Activated B cell treated with CpG ODN at 0.5 μM for 24 hours (primary cell): ENCODE measurements at regions not wholly inside any gene's neighbourhood (a gene's known extent, or its start where the extent isn't known, plus 50 kb on each side); places are given as distances from the start of the nearest gene placed in this dataset.

Source experiments
- ATAC-seq: fragments of 200-7000 bp; cut with Tn5 transposase; one replicate; pipeline ENCODE4 v1.10.0; 2021; ENCODE audit warnings: low read depth, mild to moderate bottlenecking, moderate library complexity
- CTCF ChIA-PET: fragments of 350-600 bp; sonication (Branson Sonifier 250); formaldehyde crosslinking; loops from one replicate; lab custom pipeline; 2021; ENCODE audit warnings: antibody characterized with exemption; lab: Charles Lee
- POLR2A ChIA-PET: fragments of 350-600 bp; sonication (Branson Sonifier 250); formaldehyde crosslinking; loops from one replicate; lab custom pipeline; 2021; ENCODE audit warnings: antibody characterized with exemption; lab: Charles Lee
- DNase-seq: peaks from one replicate; pipeline ENCODE4 v3.0.0; 2022
- H3K27ac Mint-ChIP-seq: one replicate; pipeline ENCODE4 v1.8.0; 2020; ENCODE audit warnings: mixed read lengths
- H3K27me3 Mint-ChIP-seq: one replicate; pipeline ENCODE4 v1.8.0; 2021; ENCODE audit warnings: mixed read lengths
- H3K36me3 Mint-ChIP-seq: one replicate; pipeline ENCODE4 v1.8.0; 2021; ENCODE audit warnings: low read depth, mixed read lengths
- H3K4me1 Mint-ChIP-seq: one replicate; pipeline ENCODE4 v1.8.0; 2021; ENCODE audit warnings: mixed read lengths
- H3K4me3 Mint-ChIP-seq: one replicate; pipeline ENCODE4 v1.8.0; 2020; ENCODE audit warnings: mild to moderate bottlenecking, mixed read lengths
- H3K9me3 Mint-ChIP-seq: one replicate; pipeline ENCODE4 v1.8.0; 2020; ENCODE audit warnings: mixed read lengths
- CTCF ChIP-seq: fragments of 200-600 bp; IDR thresholded peaks from one replicate; pipeline ENCODE4 v1.8.0; 2022; ENCODE audit warnings: antibody characterized with exemption, mild to moderate bottlenecking
- intact Hi-C: fragments of 100-400 bp; cut with micrococcal nuclease; formaldehyde crosslinking; loops from one replicate; pipeline ENCODE4 v1.15.1; 2024

GRCh38 chr12:92492291-92492690 is 210.5 kb upstream of the PLEKHG7 start:
- Mint-ChIP-seq H3K27ac (peak overlapping the region; percentile 54), H3K4me1 (peaks cover 85% of the 10 kb centered on the region), H3K36me3 (peaks cover 15% of the 10 kb centered on the region), H3K9me3 (peaks cover 12% of the 10 kb centered on the region), H3K4me3 (no peak overlapping the region), H3K27me3 (no peaks in the 10 kb centered on the region)
- ATAC-seq (no peak), DNase-seq (no peak)
- TF ChIP-seq CTCF: no peak
- intact Hi-C loops: no loop called here
- ChIA-PET POLR2A (interaction anchor here (0.9 to 13.1 kb wide), 5 partner anchors 12 to 128 kb away, joined by 3 to 165 read pairs (median 7); no protein-coding TSS in a partner anchor), CTCF (interaction anchor here (0.7 to 1.0 kb wide), 4 partner anchors 11 to 913 kb away, joined by 3 to 5 read pairs (median 3); no protein-coding TSS in a partner anchor)

GRCh38 chr12:92489781-92490180 is 213.0 kb upstream of the PLEKHG7 start:
- H3K27ac Mint-ChIP-seq: peak overlapping the region; percentile 97
- POLR2A ChIA-PET: interaction anchor here (0.7 to 13.1 kb wide), 6 partner anchors 14 to 343 kb away, joined by 3 to 165 read pairs (median 7); partner anchors contain the start of gene BTG1
- peaks cover 15% of the 10 kb centered on the region for H3K36me3 Mint-ChIP-seq
- TF ChIP-seq CTCF: no peak
- no peak overlapping the region for H3K4me3 Mint-ChIP-seq
- ATAC-seq: no peak
- DNase-seq: no peak
- CTCF ChIA-PET: interaction anchor here (1.1 kb wide), 1 partner anchor 13 kb away, joined by 3 read pairs; no protein-coding TSS in a partner anchor
- no peaks in the 10 kb centered on the region for H3K27me3 Mint-ChIP-seq
- peaks cover 12% of the 10 kb centered on the region for H3K9me3 Mint-ChIP-seq
- intact Hi-C loops: loop anchor here (1.0 to 5.0 kb wide), 3 partner anchors 13 to 342 kb away; partner anchors contain the start of gene BTG1
- peaks cover 87% of the 10 kb centered on the region for H3K4me1 Mint-ChIP-seq

- Mint-ChIP-seq H3K27me3 (no peaks in the 10 kb centered on the region), H3K36me3 (peaks cover 18% of the 10 kb centered on the region), H3K4me1 (peaks cover 85% of the 10 kb centered on the region), H3K9me3 (peaks cover 10% of the 10 kb centered on the region), H3K27ac (peak overlapping the region; percentile 97), H3K4me3 (peak overlapping the region; percentile 50)
- POLR2A ChIA-PET: interaction anchor here (0.6 to 13.1 kb wide), 9 partner anchors 10 to 344 kb away, joined by 3 to 165 read pairs (median 3); partner anchors contain the start of gene BTG1
- DNase-seq (no peak), ATAC-seq (peak; percentile 74)
- no peak for TF ChIP-seq CTCF
- CTCF ChIA-PET: interaction anchor here (0.7 to 2.2 kb wide), 4 partner anchors 14 to 81 kb away, joined by 3 to 6 read pairs (median 4); no protein-coding TSS in a partner anchor
- intact Hi-C loops: loop anchor here (1.0 to 5.0 kb wide), 3 partner anchors 14 to 341 kb away; partner anchors contain the start of gene BTG1
Observed at GRCh38 chr12:92488735-92489134, 214.1 kb upstream of the PLEKHG7 start.

GRCh38 chr12:92487138-92487485 is 215.7 kb upstream of the PLEKHG7 start:
- peak overlapping the region; percentile 85 for H3K27ac Mint-ChIP-seq
- ATAC-seq (no peak), DNase-seq (no peak)
- peaks cover 85% of the 10 kb centered on the region for H3K4me1 Mint-ChIP-seq
- peaks cover 28% of the 10 kb centered on the region for H3K36me3 Mint-ChIP-seq
- H3K27me3 Mint-ChIP-seq: no peaks in the 10 kb centered on the region
- ChIA-PET CTCF (interaction anchor here (0.7 to 2.2 kb wide), 4 partner anchors 8 to 107 kb away, joined by 3 to 6 read pairs (median 4); no protein-coding TSS in a partner anchor), POLR2A (interaction anchor here (0.6 to 13.1 kb wide), 18 partner anchors 9 to 344 kb away, joined by 3 to 165 read pairs (median 4); partner anchors contain the start of gene BTG1)
- peaks cover 7% of the 10 kb centered on the region for H3K9me3 Mint-ChIP-seq
- TF ChIP-seq CTCF: no peak
- H3K4me3 Mint-ChIP-seq: no peak overlapping the region
- intact Hi-C loops: loop anchor here (5.0 kb wide), 2 partner anchors 125 to 340 kb away; partner anchors contain the start of gene BTG1
